Neural cell (in vitro differentiated cells): ENCODE measurements at regions not wholly inside any gene's neighbourhood (a gene's known extent, or its start where the extent isn't known, plus 50 kb on each side); places are given as distances from the start of the nearest gene placed in this dataset.
A peak's percentile ranks its signal among the peaks of the same experiment; 100 is the strongest.

Source experiments
- EZH2 ChIP-seq: fragments of 200-600, 300-800 bp; shearing (Covaris generic), sonication (generic); IDR thresholded peaks from 2 replicates; pipeline ENCODE4 v1.6.1; 2014; ENCODE audit warnings: antibody characterized with exemption, low read length, borderline replicate concordance, mild to moderate bottlenecking; ENCODE audit not compliant: insufficient read depth, poor library complexity, severe bottlenecking
- SMC3 ChIP-seq: fragments of 450-650 bp; conservative IDR thresholded peaks from 2 replicates; pipeline ENCODE4 v1.6.1; 2014; ENCODE audit warnings: antibody characterized with exemption, mild to moderate bottlenecking, moderate library complexity; ENCODE audit not compliant: poor library complexity
- TAF1 ChIP-seq: IDR thresholded peaks from 2 replicates; pipeline ENCODE4 v1.6.1; 2012; ENCODE audit warnings: low read depth
- TF ChIP-seq, protein P1 (sequence below): fragments of 450-650 bp; IDR thresholded peaks from 2 replicates; pipeline ENCODE4 v1.5.1; 2014; ENCODE audit warnings: antibody characterized with exemption, mild to moderate bottlenecking, moderate library complexity; ENCODE audit not compliant: poor library complexity, severe bottlenecking
- TF ChIP-seq, protein P2 (sequence below): IDR thresholded peaks from 2 replicates; pipeline ENCODE4 v1.6.1; 2012; ENCODE audit warnings: borderline replicate concordance

DNA sequence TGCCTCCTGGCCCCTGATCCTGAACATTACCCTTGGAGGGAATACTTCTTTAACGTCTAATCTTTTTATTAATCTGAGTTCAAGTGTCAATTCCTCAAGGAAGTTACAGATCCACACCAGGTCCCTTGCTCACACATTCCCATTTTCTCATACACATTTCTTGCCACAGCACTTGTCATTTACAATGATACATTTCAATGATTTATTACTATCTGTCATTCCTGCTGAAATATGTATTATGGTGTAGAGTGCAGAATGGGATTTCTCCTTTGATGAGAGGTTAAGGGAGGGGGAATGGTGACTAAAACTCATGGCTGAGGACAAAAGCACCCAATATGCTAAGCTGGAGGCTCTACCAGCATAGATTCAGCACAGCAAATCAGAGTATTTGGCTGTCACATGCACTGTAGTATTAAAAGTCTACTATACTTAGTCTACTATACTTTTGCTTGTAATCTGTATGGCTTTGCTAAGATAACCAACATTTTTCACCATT lies 982.5 kb downstream of the TTLL7 start:
- TF ChIP-seq, protein P1, sequence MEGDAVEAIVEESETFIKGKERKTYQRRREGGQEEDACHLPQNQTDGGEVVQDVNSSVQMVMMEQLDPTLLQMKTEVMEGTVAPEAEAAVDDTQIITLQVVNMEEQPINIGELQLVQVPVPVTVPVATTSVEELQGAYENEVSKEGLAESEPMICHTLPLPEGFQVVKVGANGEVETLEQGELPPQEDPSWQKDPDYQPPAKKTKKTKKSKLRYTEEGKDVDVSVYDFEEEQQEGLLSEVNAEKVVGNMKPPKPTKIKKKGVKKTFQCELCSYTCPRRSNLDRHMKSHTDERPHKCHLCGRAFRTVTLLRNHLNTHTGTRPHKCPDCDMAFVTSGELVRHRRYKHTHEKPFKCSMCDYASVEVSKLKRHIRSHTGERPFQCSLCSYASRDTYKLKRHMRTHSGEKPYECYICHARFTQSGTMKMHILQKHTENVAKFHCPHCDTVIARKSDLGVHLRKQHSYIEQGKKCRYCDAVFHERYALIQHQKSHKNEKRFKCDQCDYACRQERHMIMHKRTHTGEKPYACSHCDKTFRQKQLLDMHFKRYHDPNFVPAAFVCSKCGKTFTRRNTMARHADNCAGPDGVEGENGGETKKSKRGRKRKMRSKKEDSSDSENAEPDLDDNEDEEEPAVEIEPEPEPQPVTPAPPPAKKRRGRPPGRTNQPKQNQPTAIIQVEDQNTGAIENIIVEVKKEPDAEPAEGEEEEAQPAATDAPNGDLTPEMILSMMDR, result no peak
- TF ChIP-seq EZH2, result no peak
- no peak for TF ChIP-seq TAF1
- peak; percentile 48 for TF ChIP-seq SMC3
- TF ChIP-seq, protein P2, sequence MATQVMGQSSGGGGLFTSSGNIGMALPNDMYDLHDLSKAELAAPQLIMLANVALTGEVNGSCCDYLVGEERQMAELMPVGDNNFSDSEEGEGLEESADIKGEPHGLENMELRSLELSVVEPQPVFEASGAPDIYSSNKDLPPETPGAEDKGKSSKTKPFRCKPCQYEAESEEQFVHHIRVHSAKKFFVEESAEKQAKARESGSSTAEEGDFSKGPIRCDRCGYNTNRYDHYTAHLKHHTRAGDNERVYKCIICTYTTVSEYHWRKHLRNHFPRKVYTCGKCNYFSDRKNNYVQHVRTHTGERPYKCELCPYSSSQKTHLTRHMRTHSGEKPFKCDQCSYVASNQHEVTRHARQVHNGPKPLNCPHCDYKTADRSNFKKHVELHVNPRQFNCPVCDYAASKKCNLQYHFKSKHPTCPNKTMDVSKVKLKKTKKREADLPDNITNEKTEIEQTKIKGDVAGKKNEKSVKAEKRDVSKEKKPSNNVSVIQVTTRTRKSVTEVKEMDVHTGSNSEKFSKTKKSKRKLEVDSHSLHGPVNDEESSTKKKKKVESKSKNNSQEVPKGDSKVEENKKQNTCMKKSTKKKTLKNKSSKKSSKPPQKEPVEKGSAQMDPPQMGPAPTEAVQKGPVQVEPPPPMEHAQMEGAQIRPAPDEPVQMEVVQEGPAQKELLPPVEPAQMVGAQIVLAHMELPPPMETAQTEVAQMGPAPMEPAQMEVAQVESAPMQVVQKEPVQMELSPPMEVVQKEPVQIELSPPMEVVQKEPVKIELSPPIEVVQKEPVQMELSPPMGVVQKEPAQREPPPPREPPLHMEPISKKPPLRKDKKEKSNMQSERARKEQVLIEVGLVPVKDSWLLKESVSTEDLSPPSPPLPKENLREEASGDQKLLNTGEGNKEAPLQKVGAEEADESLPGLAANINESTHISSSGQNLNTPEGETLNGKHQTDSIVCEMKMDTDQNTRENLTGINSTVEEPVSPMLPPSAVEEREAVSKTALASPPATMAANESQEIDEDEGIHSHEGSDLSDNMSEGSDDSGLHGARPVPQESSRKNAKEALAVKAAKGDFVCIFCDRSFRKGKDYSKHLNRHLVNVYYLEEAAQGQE, result peak; percentile 87
